ENCODE measurements at regions not wholly inside any gene's neighbourhood (a gene's known extent, or its start where the extent isn't known, plus 50 kb on each side); places are given as distances from the start of the nearest gene placed in this dataset.

- TF ChIP-seq CHD1 (IDR thresholded peaks at IDR 0.05; ENCODE audit: low read depth, low read length) (no peak), KDM4A (IDR thresholded peaks at IDR 0.05; ENCODE audit: low read depth, low read length, severe bottlenecking) (no peak), SRF (IDR thresholded peaks at IDR 0.05; ENCODE audit: low read depth, low read length) (no peak)
Observed at GRCh38 chr7:46669028-46669427, 748.0 kb upstream of the IGFBP3 start (continued).

Measured in H1 (cell line).